Heart left ventricle (tissue), 16 donors: ENCODE measurements at regions not wholly inside any gene's neighbourhood (a gene's known extent, or its start where the extent isn't known, plus 50 kb on each side); places are given as distances from the start of the nearest gene placed in this dataset.
A peak's percentile ranks its signal among the peaks of the same experiment; 100 is the strongest.

Experiments
- ATAC-seq, 4 donors: fragments of 200-7000 bp; cut with Tn5 transposase; one replicate each; pipeline ENCODE4 v1.9.1; 2020 to 2022; ENCODE audit warnings: moderate library complexity in 4 of 4, mild to moderate bottlenecking in 3 of 4, moderate number of reproducible peaks in 1 of 4
- DNase-seq, 5 donors: peaks; one replicate each; pipeline ENCODE4 v3.0.0-alpha.2; 2020
- H3K27ac ChIP-seq, 12 donors: fragments of 200-600 bp; sonication (generic) in 4 of 12; one replicate each; pipeline versions ENCODE4 v1.5.0 to v1.8.0; 2016 to 2022; ENCODE audit warnings: mild to moderate bottlenecking in 2 of 12
- H3K27me3 ChIP-seq, 9 donors: fragments of 200-600 bp; sonication (generic) in 2 of 9; one replicate each; pipeline versions ENCODE4 v1.5.1 to v1.8.0; 2016 to 2022; ENCODE audit warnings: mild to moderate bottlenecking in 3 of 9
- H3K36me3 ChIP-seq, 9 donors: fragments of 200-600 bp; sonication (generic) in 2 of 9; one replicate each; pipeline versions ENCODE4 v1.5.0 to v1.8.0; 2018 to 2022; ENCODE audit warnings: mild to moderate bottlenecking in 2 of 9
- H3K4me1 ChIP-seq, 12 donors: fragments of 200-600 bp; sonication (generic) in 4 of 12; one replicate each; pipeline versions ENCODE4 v1.5.0 to v1.8.0; 2016 to 2022; ENCODE audit warnings: mild to moderate bottlenecking in 3 of 12
- H3K4me3 ChIP-seq, 12 donors: fragments of 200-600 bp; sonication (generic) in 4 of 12; one replicate each; pipeline versions ENCODE4 v1.5.0 to v1.8.0; 2017 to 2022; ENCODE audit warnings: mild to moderate bottlenecking in 9 of 12, moderate library complexity in 4 of 12
- H3K9me3 ChIP-seq, 12 donors: fragments of 200-600 bp; sonication (generic) in 4 of 12; one replicate each; pipeline versions ENCODE4 v1.5.0 to v1.8.0; 2016 to 2022; ENCODE audit warnings: mild to moderate bottlenecking in 1 of 12
- POLR2A ChIP-seq, 2 donors: fragments of 450-650 bp; IDR thresholded peaks; one replicate each; pipeline ENCODE4 v1.6.1; 2017; ENCODE audit warnings: antibody characterized with exemption in 2 of 2, mild to moderate bottlenecking in 2 of 2, moderate library complexity in 2 of 2
- WGBS, 4 donors: extraction: QIAGEN DNeasy Blood & Tissue Kit in 2 of 4; methylation state at CpG; one replicate each; pipeline versions ENCODE4 v1.1.5 to v1.1.7; 2013 to 2018; 5-methylcytosine and 5-hydroxymethylcytosine counted together
- intact Hi-C, 10 donors: fragments of 100-400 bp; cut with DNase I; formaldehyde crosslinking; loops; one replicate each; pipeline versions ENCODE4 v1.11.1 to v1.14.2; 2022
- TF ChIP-seq, protein P1 (sequence below), 12 donors: fragments of 200-600 bp; sonication (generic) in 4 of 12; IDR thresholded peaks; one replicate each; pipeline versions ENCODE4 v1.5.0 to v1.8.0; 2018 to 2022; ENCODE audit warnings: antibody characterized with exemption in 12 of 12, mild to moderate bottlenecking in 5 of 12
- donor health status: ischemic (EF 13 %, LVEDD 7.1; RV severe dilation, severe dysfunction).
- donor health status: healthy with polysubstance abuse.
- donor health status: DM: no; HTN: yes; CAD: no.
- donor health status: DM: no; HTN: no; CAD: no.
- donor health status: ischemic (EF 25% LVEDD 6.9; RV normal size, moderate dysfunction).
- donor health status: ischemic (EF 25% LVEDD 5.7; RV mildly dilated, moderate dysfunction).
- donor health status: healthy.
- donor health status: DM: yes; HTN: yes; CAD: no.
- donor health status: ischemic (EF 35%, LVEDD 5.7; RV mildly dilated, moderate dysfunction).
- donor health status: nonischemic (EF 11% LVEDD 7.7; RV severe dilation, severe dysfunction).
- donor health status: DM: yes; HTN: yes; CAD: no.
- donor health status: PGD.
- donor health status: ischemic (EF 29% LVEDD 5.4; RV normal size, mild dysfunction).
- donor health status: nonischemic (EF 23%, LVEDD 6.1; RV moderate dilation, normal function).

GRCh38 chr2:129779783-129780182 lies 199.7 kb upstream of the RAB6C start:
- intact Hi-C loops = no loop called here
- Histone ChIP-seq H3K4me1 (no peaks in the 10 kb centered on the region), H3K27me3 (peaks cover 0 to 20% (median 0%) of the 10 kb centered on the region in 9 donors), H3K36me3 (no peaks in the 10 kb centered on the region), H3K4me3 (no peak overlapping the region), H3K27ac (no peak overlapping the region), H3K9me3 (no peaks in the 10 kb centered on the region)
- DNase-seq (no peak), ATAC-seq (peak in 1 of 4 donors; percentile 11)
- TF ChIP-seq, protein P1, sequence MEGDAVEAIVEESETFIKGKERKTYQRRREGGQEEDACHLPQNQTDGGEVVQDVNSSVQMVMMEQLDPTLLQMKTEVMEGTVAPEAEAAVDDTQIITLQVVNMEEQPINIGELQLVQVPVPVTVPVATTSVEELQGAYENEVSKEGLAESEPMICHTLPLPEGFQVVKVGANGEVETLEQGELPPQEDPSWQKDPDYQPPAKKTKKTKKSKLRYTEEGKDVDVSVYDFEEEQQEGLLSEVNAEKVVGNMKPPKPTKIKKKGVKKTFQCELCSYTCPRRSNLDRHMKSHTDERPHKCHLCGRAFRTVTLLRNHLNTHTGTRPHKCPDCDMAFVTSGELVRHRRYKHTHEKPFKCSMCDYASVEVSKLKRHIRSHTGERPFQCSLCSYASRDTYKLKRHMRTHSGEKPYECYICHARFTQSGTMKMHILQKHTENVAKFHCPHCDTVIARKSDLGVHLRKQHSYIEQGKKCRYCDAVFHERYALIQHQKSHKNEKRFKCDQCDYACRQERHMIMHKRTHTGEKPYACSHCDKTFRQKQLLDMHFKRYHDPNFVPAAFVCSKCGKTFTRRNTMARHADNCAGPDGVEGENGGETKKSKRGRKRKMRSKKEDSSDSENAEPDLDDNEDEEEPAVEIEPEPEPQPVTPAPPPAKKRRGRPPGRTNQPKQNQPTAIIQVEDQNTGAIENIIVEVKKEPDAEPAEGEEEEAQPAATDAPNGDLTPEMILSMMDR (IDR thresholded peaks at IDR 0.05) = no peak
- 85 to 91% (median 88%) methylated on average over 5 to 6 of the region's 6 CpGs for WGBS, 4 donors

- no peak for DNase-seq
- Histone ChIP-seq H3K27ac (no peak overlapping the region), H3K36me3 (no peaks in the 10 kb centered on the region), H3K27me3 (peaks cover 0 to 20% (median 0%) of the 10 kb centered on the region in 9 donors), H3K4me1 (no peaks in the 10 kb centered on the region), H3K9me3 (no peaks in the 10 kb centered on the region), H3K4me3 (no peak overlapping the region)
- intact Hi-C loops = no loop called here
- 61 to 68% (median 64%) methylated on average over 12 to 13 of the region's 13 CpGs for WGBS, 4 donors
- no peak for TF ChIP-seq POLR2A (IDR thresholded peaks at IDR 0.05)
- TF ChIP-seq, protein P1 (IDR thresholded peaks at IDR 0.05) = no peak
- ATAC-seq = no peak
These were observed 198.9 kb upstream of the RAB6C start for GRCh38 chr2:129780316-129781270.

- intact Hi-C loops = no loop called here
- DNase-seq (no peak), ATAC-seq (no peak)
- TF ChIP-seq, protein P1 (IDR thresholded peaks at IDR 0.05) = no peak
- TF ChIP-seq POLR2A (IDR thresholded peaks at IDR 0.05) = no peak
- no peaks in the 10 kb centered on the region for H3K9me3 ChIP-seq
- no peak overlapping the region for H3K27ac ChIP-seq
- no peaks in the 10 kb centered on the region for H3K4me1 ChIP-seq
- H3K4me3 ChIP-seq = no peak overlapping the region
- no peaks in the 10 kb centered on the region for H3K36me3 ChIP-seq
- peaks cover 0 to 20% (median 0%) of the 10 kb centered on the region in 9 donors for H3K27me3 ChIP-seq
- 66 to 74% (median 70%) methylated on average over 14 to 18 of the region's 18 CpGs for WGBS, 4 donors
These were observed 197.5 kb upstream of the RAB6C start for GRCh38 chr2:129781749-129782632.

DNA sequence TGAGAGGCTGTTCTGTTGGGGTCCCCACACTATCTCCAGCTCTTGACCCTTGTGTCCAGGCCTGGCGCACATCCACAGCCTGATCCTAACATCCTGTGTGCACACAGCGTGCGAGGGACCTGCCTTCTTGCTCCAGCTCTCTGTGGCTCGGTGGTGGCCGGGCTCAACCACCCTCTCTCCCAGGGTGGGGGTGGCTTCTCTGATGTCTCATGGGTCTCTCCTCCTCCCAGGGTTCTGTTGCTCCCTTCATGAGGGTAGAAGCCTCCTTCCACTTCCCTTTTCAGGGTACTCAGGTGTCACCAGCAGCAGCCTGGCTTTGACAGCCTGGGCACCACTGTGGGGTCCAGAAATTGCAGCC lies 196.9 kb upstream of the RAB6C start:
- Histone ChIP-seq H3K36me3 (no peaks in the 10 kb centered on the region), H3K27me3 (peaks cover 0 to 17% (median 0%) of the 10 kb centered on the region in 9 donors), H3K4me1 (no peaks in the 10 kb centered on the region), H3K9me3 (peaks cover 0 to 1% (median 0%) of the 10 kb centered on the region in 12 donors), H3K4me3 (no peak overlapping the region), H3K27ac (no peak overlapping the region)
- 74 to 88% (median 82%) methylated on average over 5 of the region's 5 CpGs for WGBS, 4 donors
- TF ChIP-seq, protein P1 (IDR thresholded peaks at IDR 0.05) = no peak
- no peak for TF ChIP-seq POLR2A (IDR thresholded peaks at IDR 0.05)
- DNase-seq = no peak
- intact Hi-C loops = no loop called here
- no peak for ATAC-seq
